GM19043 (cell line): ENCODE measurements at regions not wholly inside any gene's neighbourhood (a gene's known extent, or its start where the extent isn't known, plus 50 kb on each side); places are given as distances from the start of the nearest gene placed in this dataset.
"Not testable (repeated sequence)": the region's sequence is repeated elsewhere in the genome, so short reads cannot be mapped to it uniquely, and the experiment has no call there.

Experiments
- ATAC-seq: cut with Tn5 transposase; IDR thresholded peaks from one replicate; pipeline ENCODE4 v1.9.1; 2021; ENCODE audit warnings: low read depth; ENCODE audit not compliant: unreplicated experiment

DNA sequence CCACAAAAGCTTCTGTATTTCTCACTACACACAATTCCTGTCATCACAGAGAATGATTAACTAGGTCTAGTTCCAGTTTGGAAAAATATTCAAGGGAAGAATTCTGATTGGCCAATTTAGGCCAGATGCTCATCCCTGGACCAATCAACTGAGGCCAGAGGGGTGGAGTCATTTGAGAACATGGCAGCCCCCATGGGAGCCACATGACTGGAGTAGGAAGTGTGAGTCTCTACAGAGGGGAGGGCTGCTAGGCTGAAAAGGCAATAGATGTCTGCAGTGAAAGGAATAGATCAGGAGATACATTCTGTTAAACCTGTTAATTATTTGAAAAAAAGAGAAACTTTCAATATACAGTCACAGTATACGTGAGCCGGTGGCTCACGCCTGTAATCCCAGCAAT is 125.2 kb downstream of the UNC93B1 start:
- ATAC-seq = not testable (repeated sequence)

- not testable (repeated sequence) for ATAC-seq
Observed at GRCh38 chr11:67877316-67877715, 126.6 kb downstream of the UNC93B1 start.

DNA sequence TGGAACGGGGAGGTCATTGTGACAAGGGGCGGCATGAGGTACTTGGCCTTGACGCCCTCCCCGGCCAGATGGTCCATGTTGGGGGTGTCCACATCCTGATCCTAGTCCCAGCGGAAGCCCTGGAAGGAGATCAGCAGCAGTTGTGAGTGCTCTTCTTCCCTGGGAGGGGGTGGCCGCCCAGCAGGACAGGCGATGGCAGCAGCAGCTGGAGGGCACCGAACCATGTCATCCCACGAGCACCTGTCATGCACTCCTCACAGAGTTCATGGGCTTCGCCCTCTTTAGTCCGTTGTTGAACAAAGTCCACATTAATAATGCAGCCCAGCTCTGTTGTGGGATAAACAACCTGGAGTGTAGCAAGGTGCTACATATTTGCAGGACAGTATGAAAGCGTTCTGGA is 130.7 kb downstream of the UNC93B1 start:
- ATAC-seq = not testable (repeated sequence)

- not testable (repeated sequence) for ATAC-seq
Observed at GRCh38 chr11:67871168-67871567, 132.7 kb downstream of the UNC93B1 start.

- ATAC-seq = not testable (repeated sequence)
Observed at GRCh38 chr11:67862896-67863295, 141.0 kb downstream of the UNC93B1 start.

- not testable (repeated sequence) for ATAC-seq
Observed at GRCh38 chr11:67859513-67860161, 144.3 kb downstream of the UNC93B1 start.

DNA sequence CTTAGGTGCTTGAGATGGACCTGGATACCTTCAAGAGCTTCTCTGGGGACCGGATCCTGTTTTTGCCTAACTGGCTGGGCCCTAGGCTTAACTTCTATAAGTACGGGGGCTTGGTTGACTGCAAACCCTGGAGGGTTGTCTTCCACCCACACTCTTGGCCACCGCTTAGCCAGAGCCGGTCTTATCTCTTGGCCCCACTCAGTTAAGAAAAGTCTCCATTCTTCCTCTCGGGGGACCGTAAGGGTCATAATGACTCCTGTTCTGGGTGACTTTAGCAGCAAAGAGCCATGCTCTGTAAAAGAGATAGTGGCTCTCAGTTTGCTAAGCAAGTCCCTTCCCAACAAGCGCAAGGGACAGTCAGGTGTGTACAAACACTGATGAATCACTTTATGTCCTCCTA is 153.2 kb downstream of the UNC93B1 start:
- not testable (repeated sequence) for ATAC-seq

GRCh38 chr11:67849766-67850165 is 154.1 kb downstream of the UNC93B1 start:
- ATAC-seq = not testable (repeated sequence)

DNA sequence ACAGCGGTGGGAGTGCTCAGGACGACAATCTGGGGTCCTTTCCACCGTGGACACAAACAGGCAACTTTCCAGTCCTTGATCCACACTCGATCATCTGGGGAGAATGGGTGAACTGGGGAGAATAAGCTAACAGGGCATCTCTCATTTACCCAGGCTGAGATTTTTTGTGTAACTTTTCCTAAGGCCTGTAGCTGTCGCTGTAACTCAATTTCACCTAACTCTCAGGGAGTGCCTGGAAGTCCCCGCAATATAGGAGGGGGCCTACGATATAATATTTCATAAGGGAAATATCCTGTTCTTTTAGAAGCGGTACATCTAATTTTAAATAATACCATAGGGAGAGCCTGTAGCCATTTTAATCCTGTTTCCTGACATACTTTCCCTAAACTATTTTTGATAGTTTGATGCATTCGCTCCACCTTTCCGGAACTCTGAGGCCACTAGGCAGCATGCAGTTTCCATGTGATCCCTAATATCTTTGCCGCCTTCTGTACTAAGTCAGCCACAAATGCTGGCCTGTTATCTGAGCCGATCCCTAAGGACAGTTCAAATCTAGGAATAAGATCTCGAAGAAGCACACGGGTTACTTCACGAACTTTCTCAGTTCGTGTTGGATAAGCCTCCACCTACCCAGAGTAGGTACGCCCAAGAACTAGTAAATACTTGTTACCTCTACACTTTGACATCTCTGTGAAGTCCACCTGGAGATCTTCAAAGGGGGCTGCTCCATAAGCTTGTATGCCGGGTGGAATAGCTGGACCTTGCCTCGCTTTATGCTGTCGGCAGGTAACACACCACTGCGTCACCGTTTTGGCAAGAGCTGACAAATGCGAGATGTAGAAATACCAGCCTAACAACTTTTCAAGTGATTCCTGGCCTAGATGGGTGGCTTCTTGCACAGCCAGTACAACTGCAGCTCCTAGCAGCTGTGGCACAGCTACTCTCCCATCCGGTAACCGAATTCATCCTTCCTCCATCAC is 155.7 kb downstream of the UNC93B1 start:
- not testable (repeated sequence) for ATAC-seq

- not testable (repeated sequence) for ATAC-seq
Observed at GRCh38 chr11:67846303-67846702, 157.6 kb downstream of the UNC93B1 start.

DNA sequence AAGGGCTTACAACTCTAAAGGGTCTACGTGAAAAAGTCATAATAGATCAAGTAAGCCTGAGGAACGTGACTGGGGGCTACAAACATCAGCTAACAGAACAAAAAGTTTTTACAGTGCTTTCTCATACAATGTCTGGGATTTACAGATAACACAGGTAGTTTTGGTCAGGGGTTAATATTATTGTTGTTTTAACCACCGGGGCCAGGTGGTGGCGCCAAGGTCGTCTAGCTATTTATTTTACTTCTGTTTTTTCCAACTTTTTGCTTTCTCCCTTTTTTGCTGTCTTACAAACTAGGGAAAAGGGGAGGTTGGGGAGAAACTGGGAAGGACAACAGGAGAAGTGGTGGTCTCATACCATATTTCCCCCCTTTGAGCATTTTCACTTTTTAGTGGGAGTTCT is 158.6 kb downstream of the UNC93B1 start:
- ATAC-seq = not testable (repeated sequence)

GRCh38 chr11:67840599-67840998 is 163.3 kb downstream of the UNC93B1 start:
- ATAC-seq = not testable (repeated sequence)

- not testable (repeated sequence) for ATAC-seq
Observed at GRCh38 chr11:67830152-67830551, 155.7 kb upstream of the ALDH3B2 start.

DNA sequence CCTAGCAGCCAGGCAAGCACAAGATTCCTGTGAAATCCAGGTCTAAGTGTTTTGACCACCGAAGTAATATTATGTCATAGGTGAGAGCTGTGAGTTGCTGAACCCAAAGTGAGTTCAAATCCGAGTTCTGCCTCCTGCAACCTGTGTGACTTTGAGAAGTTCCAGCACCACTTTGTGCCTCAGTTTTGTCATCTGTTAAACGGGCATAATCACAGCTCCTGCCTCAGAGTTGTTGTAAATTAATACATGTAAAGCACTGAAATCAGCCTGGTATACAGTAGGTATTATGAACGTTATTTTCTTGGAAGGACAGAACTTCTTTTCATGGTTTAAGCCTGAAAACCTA is 152.5 kb upstream of the ALDH3B2 start:
- ATAC-seq = not testable (repeated sequence)

DNA sequence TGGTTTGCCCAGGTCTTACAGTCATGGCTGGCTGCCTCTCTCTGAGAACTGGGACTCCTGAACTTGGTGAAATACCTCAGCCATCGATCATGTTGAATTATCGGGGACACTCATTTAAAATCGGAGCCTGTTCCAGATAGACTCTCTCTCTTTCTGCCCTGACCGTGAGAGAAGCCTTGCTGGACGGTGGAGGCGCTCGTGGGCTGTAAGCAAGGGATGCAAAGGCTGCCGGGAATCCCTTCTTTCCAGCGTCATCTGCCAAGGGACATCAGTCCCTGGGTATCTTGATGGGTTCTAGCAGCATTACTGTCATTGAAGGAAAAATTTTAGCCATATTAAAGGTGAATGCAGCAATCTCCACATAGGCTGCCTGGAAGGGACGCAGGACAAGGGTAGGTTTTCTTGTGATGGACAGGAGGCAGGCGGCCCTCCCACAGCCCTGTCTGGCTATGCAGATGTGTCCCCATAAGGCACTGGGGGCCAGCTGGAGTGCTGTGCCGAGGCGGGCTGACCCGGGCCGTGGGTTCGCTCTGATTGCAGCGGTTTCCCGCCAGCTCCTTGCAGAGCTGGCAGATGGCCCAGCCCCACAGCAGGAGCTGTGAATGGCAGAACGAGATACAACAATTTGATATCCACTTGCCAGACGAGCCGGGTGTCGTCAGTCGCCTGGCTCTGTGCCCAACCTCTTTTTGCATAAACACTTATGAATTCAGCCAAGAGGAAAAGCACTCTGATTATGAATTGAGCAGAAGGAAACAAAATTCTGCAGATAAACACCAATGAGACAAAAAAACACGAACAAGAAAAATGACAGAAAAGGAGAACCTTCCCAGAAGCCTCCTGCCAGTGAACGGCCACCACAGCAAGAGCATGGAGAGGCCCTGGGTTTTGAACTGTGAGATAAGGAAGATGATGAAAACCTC is 151.9 kb upstream of the ALDH3B2 start:
- ATAC-seq = not testable (repeated sequence)

DNA sequence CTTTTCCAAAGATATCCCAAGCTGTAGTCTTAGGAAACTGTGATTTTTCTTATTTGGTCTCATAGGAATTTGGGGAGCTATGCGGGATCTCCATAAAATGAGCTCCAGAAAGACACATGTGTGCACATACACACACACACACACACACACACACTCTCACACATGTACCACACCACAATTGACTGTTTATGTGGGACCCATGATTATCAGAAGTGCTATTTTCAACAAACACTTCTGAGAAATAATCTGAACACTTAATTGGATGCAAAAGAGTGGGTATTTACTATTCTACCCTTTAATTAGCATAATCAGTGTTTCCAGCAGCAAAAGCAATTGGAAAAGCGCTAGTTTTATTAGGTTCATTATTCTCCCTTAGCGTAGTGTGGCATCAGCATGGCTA is 150.4 kb upstream of the ALDH3B2 start:
- not testable (repeated sequence) for ATAC-seq

DNA sequence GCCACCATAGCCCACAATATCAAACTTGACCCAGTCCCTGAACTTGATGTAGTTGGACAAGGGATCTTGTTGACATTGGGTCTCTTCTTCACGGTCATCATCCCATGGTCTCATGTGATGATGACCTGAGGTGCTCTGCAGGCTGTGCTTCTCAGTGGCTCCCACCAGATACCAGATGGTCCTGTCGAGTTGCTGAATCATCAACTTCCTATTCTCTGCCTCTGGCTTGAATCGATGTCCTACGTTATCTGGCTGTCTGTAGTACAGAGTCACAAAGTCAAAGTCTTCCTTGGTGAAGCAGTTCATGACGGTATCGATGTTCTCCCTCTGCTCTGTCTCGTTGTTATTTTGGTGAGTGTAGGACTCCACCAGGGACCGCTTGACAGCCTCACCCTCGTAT is 145.7 kb upstream of the ALDH3B2 start:
- ATAC-seq = no peak

DNA sequence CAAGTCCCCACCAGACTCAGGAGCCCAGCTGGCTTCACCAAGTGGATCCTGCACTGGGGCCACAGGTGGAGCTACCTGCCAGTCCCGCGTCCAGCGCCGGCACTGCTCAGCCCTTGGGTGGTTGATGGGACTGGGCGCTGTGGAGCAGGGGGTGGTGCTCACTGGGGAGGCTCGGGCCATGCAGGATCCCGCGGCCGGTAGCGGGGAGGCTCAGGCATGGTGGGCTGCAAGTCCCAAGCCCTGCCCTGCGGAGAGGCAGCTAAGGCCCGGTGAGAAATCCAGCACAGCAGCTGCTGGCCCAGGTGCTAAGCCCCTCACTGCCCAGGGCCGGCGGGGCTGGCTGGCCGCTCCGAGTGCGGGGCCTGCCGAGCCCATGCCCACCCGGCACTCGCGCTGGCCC is 143.1 kb upstream of the ALDH3B2 start:
- ATAC-seq = not testable (repeated sequence)

DNA sequence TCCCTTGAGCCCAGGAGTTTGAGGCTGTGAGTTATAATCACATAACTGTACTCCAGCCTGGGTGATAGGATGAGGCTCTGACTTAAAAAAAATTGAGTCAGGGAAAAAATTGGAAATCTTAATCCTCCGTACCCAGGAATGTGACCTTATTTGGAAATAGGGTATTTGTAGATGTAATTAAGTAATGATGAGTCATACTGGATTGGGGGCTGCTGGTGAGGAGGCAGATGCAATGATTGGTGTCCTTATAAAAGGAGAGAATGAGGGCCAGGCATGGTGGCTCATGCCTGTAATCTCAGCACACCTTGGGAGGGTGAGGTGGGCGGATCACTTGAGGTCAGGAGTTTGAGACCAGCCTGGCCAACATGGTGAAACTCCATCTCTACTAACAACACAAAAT is 134.9 kb upstream of the ALDH3B2 start:
- ATAC-seq = not testable (repeated sequence)

- ATAC-seq = not testable (repeated sequence)
Observed at GRCh38 chr11:67807896-67808295, 133.5 kb upstream of the ALDH3B2 start.
